Colonic mucosa (tissue), 4 donors: ENCODE measurements at regions not wholly inside any gene's neighbourhood (a gene's known extent, or its start where the extent isn't known, plus 50 kb on each side); places are given as distances from the start of the nearest gene placed in this dataset.

Source experiments
- DNase-seq: peaks from one replicate; pipeline ENCODE4 v3.0.0-alpha.2; 2020
- H3K27ac ChIP-seq: fragments of 200-600 bp; one replicate; pipeline ENCODE4 v1.8.0; 2021
- H3K27me3 ChIP-seq: fragments of 200-600 bp; one replicate; pipeline ENCODE4 v1.8.0; 2021
- H3K36me3 ChIP-seq: fragments of 200-600 bp; one replicate; pipeline ENCODE4 v1.8.0; 2021
- H3K4me1 ChIP-seq: fragments of 200-600 bp; one replicate; pipeline ENCODE4 v1.8.0; 2021; ENCODE audit warnings: mild to moderate bottlenecking
- H3K4me3 ChIP-seq: fragments of 200-600 bp; one replicate; pipeline ENCODE4 v1.8.0; 2021
- H3K9ac ChIP-seq, 2 donors: one replicate each; pipeline ENCODE4 v1.7.0; 2013; ENCODE audit warnings: control low read depth in 2 of 2, low read depth in 2 of 2, low read length in 2 of 2
- H3K9me3 ChIP-seq: fragments of 200-600 bp; one replicate; pipeline ENCODE4 v1.8.0; 2021
- CTCF ChIP-seq: fragments of 200-600 bp; IDR thresholded peaks from one replicate; pipeline ENCODE4 v1.8.0; 2022; ENCODE audit warnings: antibody characterized with exemption, mild to moderate bottlenecking
- intact Hi-C: fragments of 100-400 bp; cut with DNase I; formaldehyde crosslinking; loops from one replicate; pipeline ENCODE4 v1.14.1; 2022
- donor health status: healthy.
- donor health status: DM: no; HTN: no; CAD: no.
- donor health status: DM: no; HTN: no; CAD: no.

DNA sequence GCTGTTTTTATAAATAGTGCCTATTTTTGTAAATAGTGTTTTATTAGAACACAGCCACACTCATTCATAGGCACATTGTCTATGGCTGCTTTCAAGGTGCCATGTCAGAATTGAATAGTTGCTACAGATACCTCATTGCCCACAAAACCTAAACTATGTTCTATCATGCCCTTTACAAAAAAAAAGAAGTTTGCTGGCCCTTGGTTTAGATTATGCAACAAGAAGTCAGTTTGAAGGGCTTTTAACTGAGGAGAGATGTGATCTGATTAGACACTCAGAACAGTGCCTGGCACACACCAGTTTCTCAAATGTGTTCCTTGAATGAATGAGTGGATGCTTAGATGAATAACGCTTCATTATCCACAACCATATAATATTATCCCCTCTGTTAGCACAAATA lies 366.1 kb downstream of the MAFB start:
- Histone ChIP-seq H3K9me3 (no peaks in the 10 kb centered on the region), H3K9ac (no peak overlapping the region), H3K27me3 (no peaks in the 10 kb centered on the region), H3K36me3 (no peaks in the 10 kb centered on the region), H3K4me3 (no peak overlapping the region), H3K27ac (no peak overlapping the region), H3K4me1 (no peaks in the 10 kb centered on the region)
- TF ChIP-seq CTCF, result no peak
- intact Hi-C loops, result no loop called here
- no peak for DNase-seq

DNA sequence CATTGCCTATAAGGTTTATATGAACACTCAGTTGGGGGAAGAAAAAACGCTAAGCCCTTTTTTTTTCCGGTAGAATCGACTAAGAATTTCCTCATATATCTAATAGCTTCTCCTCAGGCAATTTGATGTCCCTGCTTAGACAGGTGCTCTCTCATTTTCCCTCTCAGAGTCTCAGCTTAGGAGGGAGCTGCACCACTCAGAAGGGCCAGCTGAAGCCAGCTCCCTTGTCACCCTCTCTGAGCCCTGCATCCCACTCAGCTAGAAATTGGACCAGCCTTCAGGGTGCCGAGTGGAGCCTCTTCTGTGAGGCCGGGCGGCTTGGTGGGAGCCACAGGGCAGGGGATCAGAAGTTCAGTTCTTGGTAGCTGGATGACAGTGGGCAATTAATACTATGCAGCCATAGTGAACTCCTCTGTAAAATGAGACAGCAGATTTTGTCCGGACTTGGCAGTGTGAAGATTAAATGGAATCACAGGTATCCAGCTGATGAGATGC lies 368.5 kb downstream of the MAFB start:
- intact Hi-C loops, result no loop called here
- Histone ChIP-seq H3K4me1 (no peaks in the 10 kb centered on the region), H3K27ac (no peak overlapping the region), H3K9me3 (no peaks in the 10 kb centered on the region), H3K36me3 (no peaks in the 10 kb centered on the region), H3K27me3 (no peaks in the 10 kb centered on the region), H3K4me3 (no peak overlapping the region), H3K9ac (no peak overlapping the region)
- no peak for TF ChIP-seq CTCF
- DNase-seq, result no peak

- no peaks in the 10 kb centered on the region for H3K9me3 ChIP-seq
- no peaks in the 10 kb centered on the region for H3K27me3 ChIP-seq
- H3K27ac ChIP-seq, result no peak overlapping the region
- no peak for TF ChIP-seq CTCF
- H3K4me1 ChIP-seq, result no peaks in the 10 kb centered on the region
- H3K9ac ChIP-seq, result no peak overlapping the region
- H3K36me3 ChIP-seq, result no peaks in the 10 kb centered on the region
- DNase-seq, result no peak
- no peak overlapping the region for H3K4me3 ChIP-seq
- intact Hi-C loops, result no loop called here
Observed at GRCh38 chr20:40319741-40320516, 369.1 kb downstream of the MAFB start.

- H3K9ac ChIP-seq, result no peak overlapping the region
- no peaks in the 10 kb centered on the region for H3K27me3 ChIP-seq
- intact Hi-C loops, result no loop called here
- H3K4me3 ChIP-seq, result no peak overlapping the region
- no peaks in the 10 kb centered on the region for H3K9me3 ChIP-seq
- H3K27ac ChIP-seq, result no peak overlapping the region
- DNase-seq, result no peak
- no peaks in the 10 kb centered on the region for H3K4me1 ChIP-seq
- no peak for TF ChIP-seq CTCF
- H3K36me3 ChIP-seq, result no peaks in the 10 kb centered on the region
Observed at GRCh38 chr20:40319056-40319455, 370.0 kb downstream of the MAFB start.

DNA sequence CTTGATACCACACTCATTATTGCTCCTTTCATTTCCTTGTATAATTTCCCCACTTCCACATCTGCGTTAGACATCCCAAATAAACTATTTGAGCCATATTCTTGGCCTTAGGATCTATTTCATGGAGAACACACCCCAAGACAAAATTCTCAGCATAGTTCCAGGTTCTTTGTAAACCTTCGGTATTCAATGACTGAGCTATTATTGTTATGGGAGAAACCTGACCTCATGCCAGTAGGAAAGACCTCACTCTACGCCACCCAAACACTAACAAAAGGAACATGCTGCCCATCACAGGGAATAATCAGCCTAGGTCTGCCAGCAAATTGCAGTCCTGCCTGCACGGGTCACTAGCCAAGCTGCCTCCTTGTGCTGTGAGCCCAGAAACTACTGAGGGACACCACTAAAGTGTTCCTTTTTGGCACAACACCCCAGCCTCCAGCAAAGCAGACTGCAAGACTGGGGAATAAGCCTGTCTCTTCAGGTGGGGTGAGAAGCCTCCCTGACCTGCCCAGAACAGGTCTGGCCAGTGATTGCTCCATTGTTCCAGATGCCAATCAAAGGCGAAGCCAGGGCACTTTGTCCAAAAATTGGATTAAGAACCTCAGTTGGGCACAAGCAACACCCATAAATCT lies 371.8 kb downstream of the MAFB start:
- no peak overlapping the region for H3K27ac ChIP-seq
- H3K36me3 ChIP-seq, result no peaks in the 10 kb centered on the region
- no peak overlapping the region for H3K4me3 ChIP-seq
- no peak for DNase-seq
- no peaks in the 10 kb centered on the region for H3K4me1 ChIP-seq
- H3K9ac ChIP-seq, result no peak overlapping the region
- no peaks in the 10 kb centered on the region for H3K9me3 ChIP-seq
- H3K27me3 ChIP-seq, result no peaks in the 10 kb centered on the region
- intact Hi-C loops, result no loop called here
- TF ChIP-seq CTCF, result no peak
